ENCODE measurements at regions not wholly inside any gene's neighbourhood (a gene's known extent, or its start where the extent isn't known, plus 50 kb on each side); places are given as distances from the start of the nearest gene placed in this dataset.

DNA sequence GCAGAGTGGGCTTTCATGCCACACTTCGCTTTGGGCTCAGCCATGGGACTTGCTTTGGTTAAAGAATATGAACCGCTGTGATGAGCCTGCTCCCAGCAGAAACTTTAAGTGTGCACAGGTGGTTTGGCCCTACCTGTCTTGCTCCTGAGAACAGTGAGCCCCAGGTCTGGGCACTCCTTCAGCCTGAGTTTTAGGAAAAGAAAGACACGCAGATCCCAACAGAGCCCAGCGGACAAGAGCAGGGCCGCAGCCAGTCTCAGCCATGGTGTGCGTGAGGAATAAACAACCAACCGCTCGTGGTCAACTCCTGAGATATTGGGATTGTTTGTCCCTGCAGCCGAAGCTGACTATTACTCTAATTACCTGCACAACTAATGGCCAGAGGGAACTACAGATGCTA lies 217.1 kb upstream of the C1orf174 start:
- H3K4me3 ChIP-seq: no peak overlapping the region
- H3K4me1 ChIP-seq (ENCODE audit: low read depth): no peaks in the 10 kb centered on the region
- DNase-seq (no peak), ATAC-seq (no peak)
- intact Hi-C loops (cut with DNase I, micrococcal nuclease): no loop called here
- TF ChIP-seq, protein P1, sequence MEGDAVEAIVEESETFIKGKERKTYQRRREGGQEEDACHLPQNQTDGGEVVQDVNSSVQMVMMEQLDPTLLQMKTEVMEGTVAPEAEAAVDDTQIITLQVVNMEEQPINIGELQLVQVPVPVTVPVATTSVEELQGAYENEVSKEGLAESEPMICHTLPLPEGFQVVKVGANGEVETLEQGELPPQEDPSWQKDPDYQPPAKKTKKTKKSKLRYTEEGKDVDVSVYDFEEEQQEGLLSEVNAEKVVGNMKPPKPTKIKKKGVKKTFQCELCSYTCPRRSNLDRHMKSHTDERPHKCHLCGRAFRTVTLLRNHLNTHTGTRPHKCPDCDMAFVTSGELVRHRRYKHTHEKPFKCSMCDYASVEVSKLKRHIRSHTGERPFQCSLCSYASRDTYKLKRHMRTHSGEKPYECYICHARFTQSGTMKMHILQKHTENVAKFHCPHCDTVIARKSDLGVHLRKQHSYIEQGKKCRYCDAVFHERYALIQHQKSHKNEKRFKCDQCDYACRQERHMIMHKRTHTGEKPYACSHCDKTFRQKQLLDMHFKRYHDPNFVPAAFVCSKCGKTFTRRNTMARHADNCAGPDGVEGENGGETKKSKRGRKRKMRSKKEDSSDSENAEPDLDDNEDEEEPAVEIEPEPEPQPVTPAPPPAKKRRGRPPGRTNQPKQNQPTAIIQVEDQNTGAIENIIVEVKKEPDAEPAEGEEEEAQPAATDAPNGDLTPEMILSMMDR (IDR thresholded peaks at IDR 0.05): no peak
- no peaks in the 10 kb centered on the region for H3K36me3 ChIP-seq (ENCODE audit: low read depth)
- H3K9me3 ChIP-seq: no peaks in the 10 kb centered on the region

DNA sequence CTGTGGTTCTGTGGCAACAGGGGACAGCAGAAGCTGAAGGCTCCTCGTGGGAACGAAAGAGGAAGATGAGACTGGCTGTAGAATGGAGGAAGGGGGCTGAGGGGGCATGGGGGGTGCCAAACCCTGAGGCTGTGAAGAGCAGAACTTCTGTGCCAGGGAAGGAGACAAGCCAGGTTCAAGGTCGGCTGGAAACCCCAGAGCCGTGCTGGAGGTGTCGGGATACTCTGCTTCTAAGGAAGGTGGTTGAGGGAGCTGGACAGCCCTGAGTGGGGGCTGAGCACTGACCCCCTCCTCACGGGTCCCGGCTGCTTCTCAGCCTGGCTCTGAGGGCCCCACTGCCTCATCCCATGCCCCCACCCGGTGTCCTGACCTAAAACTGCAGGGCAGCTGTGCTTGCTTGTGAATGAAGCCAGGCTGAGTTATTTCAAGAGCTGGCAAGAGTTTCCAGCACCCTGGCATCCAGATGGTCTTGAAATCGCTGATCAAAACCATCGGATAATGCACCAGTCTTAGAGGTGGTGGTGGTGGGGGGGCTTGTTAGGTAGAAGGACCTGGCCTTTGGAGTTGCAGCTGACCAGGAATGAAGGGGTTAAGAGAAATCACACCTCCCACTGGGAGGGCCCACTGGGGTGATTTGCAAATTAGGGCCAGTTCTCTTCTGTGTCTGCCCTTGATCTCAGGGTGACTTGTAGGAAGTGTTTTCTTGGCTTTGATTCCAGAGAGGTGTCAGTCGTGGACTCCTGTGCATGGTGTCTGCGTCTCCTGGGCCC lies 218.9 kb upstream of the C1orf174 start:
- no peak for DNase-seq
- H3K4me3 ChIP-seq: no peak overlapping the region
- no peaks in the 10 kb centered on the region for H3K4me1 ChIP-seq (ENCODE audit: low read depth)
- TF ChIP-seq, protein P1 (IDR thresholded peaks at IDR 0.05): no peak
- intact Hi-C loops (cut with DNase I, micrococcal nuclease): no loop called here
- ATAC-seq: no peak
- H3K36me3 ChIP-seq (ENCODE audit: low read depth): no peaks in the 10 kb centered on the region
- no peaks in the 10 kb centered on the region for H3K9me3 ChIP-seq

DNA sequence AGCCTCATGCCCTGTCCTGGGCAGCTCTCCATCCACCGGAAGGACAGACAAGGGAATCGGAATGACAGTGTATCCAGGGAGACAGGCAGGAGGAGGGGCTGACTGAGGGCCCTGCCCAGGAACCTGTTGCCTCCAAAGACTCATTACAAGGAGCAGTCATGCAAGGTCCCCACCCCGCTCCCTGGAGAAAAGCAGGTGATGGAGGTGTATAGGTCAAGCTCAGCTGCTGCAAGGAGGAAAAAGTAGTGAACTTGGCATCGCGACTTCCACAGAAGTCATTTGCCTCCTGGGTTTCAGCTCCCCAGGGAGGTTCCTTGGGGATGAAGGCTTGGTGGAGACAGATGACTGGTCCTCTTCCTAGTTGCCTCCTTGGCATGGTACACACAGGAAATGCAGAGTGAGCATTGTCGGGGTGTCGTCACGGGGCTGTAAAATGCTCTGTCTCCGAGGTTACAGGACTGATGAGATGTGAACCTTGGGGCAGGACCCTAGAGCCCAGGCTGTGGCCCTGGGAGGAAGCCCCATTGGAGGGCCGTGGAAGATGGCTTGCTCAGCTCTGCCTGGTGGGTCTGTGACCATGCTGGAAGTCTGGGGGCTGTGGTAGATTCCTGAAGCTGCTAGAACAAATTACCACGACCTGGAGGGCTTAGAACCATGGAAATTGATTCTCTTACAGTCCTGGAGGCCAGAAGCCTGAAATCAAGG lies 219.6 kb upstream of the C1orf174 start:
- DNase-seq (no peak), ATAC-seq (no peak)
- H3K4me1 ChIP-seq (ENCODE audit: low read depth): no peaks in the 10 kb centered on the region
- intact Hi-C loops (cut with DNase I, micrococcal nuclease): no loop called here
- no peaks in the 10 kb centered on the region for H3K36me3 ChIP-seq (ENCODE audit: low read depth)
- TF ChIP-seq, protein P1 (IDR thresholded peaks at IDR 0.05): no peak
- no peak overlapping the region for H3K4me3 ChIP-seq
- no peaks in the 10 kb centered on the region for H3K9me3 ChIP-seq

DNA sequence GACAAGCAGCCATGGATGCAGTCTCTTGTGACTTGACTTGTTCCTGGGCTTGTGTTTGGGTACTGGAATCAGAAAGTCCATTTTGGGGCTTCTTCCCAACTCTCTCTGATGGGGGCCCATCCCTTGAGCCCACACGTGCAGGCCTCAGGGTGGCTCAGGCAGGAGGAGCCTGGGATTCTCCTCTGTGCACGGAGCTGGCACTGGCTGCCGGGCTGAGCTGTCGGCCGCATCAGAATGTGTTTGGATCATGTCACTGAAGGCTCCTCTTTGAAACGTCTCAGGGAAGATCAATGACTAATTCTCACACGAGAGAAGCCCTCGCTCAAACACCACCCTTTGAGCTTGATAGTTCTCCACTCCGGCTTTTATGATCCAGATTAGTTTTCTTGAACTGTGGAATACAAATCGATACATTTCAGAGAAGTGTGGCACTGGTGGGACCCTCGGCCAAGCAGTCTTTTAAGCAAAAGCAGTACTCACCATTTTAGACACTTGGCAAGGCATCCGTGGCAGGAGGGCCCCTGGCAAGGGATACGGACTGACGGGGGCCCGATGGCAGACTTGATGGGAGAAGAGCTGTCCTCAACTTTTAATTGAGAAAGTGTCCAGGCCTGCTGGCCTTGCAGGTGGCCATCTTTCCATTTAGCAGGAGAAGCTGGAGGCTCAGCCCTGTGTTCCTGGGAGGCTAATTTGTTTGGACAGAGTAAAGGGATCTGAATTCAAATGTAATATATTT lies 220.7 kb upstream of the C1orf174 start:
- no peaks in the 10 kb centered on the region for H3K4me1 ChIP-seq (ENCODE audit: low read depth)
- intact Hi-C loops (cut with DNase I, micrococcal nuclease): no loop called here
- DNase-seq (no peak), ATAC-seq (no peak)
- H3K4me3 ChIP-seq: no peak overlapping the region
- TF ChIP-seq, protein P1 (IDR thresholded peaks at IDR 0.05): no peak
- H3K9me3 ChIP-seq: no peaks in the 10 kb centered on the region
- H3K36me3 ChIP-seq (ENCODE audit: low read depth): no peaks in the 10 kb centered on the region

DNA sequence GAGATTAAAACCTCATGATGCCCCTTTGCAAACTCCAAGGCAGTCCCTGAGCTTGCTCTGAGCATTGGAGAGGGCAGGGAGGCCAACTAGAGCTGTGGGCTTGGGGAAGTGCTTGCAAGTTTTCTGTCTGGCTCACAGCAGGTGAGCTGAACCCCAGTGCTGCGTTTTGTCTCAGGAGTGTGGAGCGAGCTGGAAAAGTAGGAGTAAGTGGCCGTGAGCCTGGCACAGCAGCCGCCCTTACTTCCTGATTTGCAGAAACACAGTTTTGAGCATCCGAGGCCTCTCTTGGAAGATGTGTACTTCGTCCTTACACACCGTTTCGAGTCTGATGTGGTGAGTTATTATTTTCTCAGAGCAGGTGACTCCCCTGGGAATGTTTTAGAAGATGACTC lies 221.2 kb upstream of the C1orf174 start:
- no peaks in the 10 kb centered on the region for H3K4me1 ChIP-seq (ENCODE audit: low read depth)
- no peaks in the 10 kb centered on the region for H3K9me3 ChIP-seq
- DNase-seq (no peak), ATAC-seq (no peak)
- no peaks in the 10 kb centered on the region for H3K36me3 ChIP-seq (ENCODE audit: low read depth)
- intact Hi-C loops (cut with DNase I, micrococcal nuclease): no loop called here
- H3K4me3 ChIP-seq: no peak overlapping the region
- TF ChIP-seq, protein P1 (IDR thresholded peaks at IDR 0.05): no peak

Data from mucosa of descending colon (tissue), 3 donors.